B cell (primary cell): ENCODE measurements at regions not wholly inside any gene's neighbourhood (a gene's known extent, or its start where the extent isn't known, plus 50 kb on each side); places are given as distances from the start of the nearest gene placed in this dataset.

ENCODE experiments used
- ATAC-seq: fragments of 200-7000 bp; cut with Tn5 transposase; one replicate; pipeline ENCODE4 v1.10.0; 2021; ENCODE audit warnings: low read depth, mild to moderate bottlenecking, moderate number of reproducible peaks, moderate library complexity
- CTCF ChIA-PET: fragments of 350-600 bp; sonication (Branson Sonifier 250); formaldehyde crosslinking; loops from one replicate; lab custom pipeline; 2021; ENCODE audit warnings: antibody characterized with exemption, inconsistent platforms; lab: Charles Lee
- POLR2A ChIA-PET: fragments of 350-600 bp; sonication (Branson Sonifier 250); formaldehyde crosslinking; loops from one replicate; lab custom pipeline; 2021; ENCODE audit warnings: antibody characterized with exemption; lab: Charles Lee
- DNase-seq: peaks from one replicate; pipeline ENCODE4 v3.0.0; 2013
- H2AFZ ChIP-seq: 2 replicates; pipeline ENCODE4 v1.6.1; 2012; ENCODE audit warnings: mild to moderate bottlenecking, low read depth, low read length; ENCODE audit not compliant: insufficient read depth, poor library complexity, severe bottlenecking
- H3K27ac ChIP-seq, 2 donors: 1 replicate in 1 of 2; 2 replicates in 1 of 2; pipeline ENCODE4 v1.5.1; 2012 to 2013; ENCODE audit warnings: low read length in 2 of 2, mild to moderate bottlenecking in 2 of 2, moderate library complexity in 1 of 2
- H3K27me3 ChIP-seq, 4 experiments: fragments of 200-600 bp in 1 of 4; sonication (generic) in 1 of 4; replicated peaks in 1 of 4; 1 replicate in 2 of 4; 2 replicates in 2 of 4; pipeline versions ENCODE4 v1.6.1 to v1.7.0; 2013 to 2016; ENCODE audit warnings: low read length in 3 of 4, mild to moderate bottlenecking in 2 of 4, mixed read lengths in 1 of 4, moderate library complexity in 1 of 4; ENCODE audit not compliant: insufficient read depth in 4 of 4, control insufficient read depth in 3 of 4; ENCODE audit errors: control extremely low read depth in 1 of 4
- H3K36me3 ChIP-seq, 2 experiments: replicated peaks in 1 of 2; 1 replicate in 1 of 2; 2 replicates in 1 of 2; pipeline versions ENCODE4 v1.6.1 to v1.7.1; 2013; ENCODE audit warnings: low read length in 1 of 2; ENCODE audit not compliant: insufficient read depth in 2 of 2, control insufficient read depth in 1 of 2; ENCODE audit errors: control extremely low read depth in 1 of 2, extremely low read depth in 1 of 2
- H3K4me1 ChIP-seq, 2 donors: fragments of 200-600 bp in 1 of 2; sonication (generic) in 1 of 2; 1 replicate in 1 of 2; 2 replicates in 1 of 2; pipeline versions ENCODE4 v1.5.1 to v1.6.1; 2013 to 2017; ENCODE audit warnings: low read length in 2 of 2; ENCODE audit not compliant: control insufficient read depth in 2 of 2, insufficient read depth in 2 of 2
- H3K4me2 ChIP-seq: replicated peaks from 2 replicates; pipeline ENCODE3; 2012; ENCODE audit warnings: mild to moderate bottlenecking, low read depth, low read length; ENCODE audit not compliant: poor library complexity, severe bottlenecking
- H3K4me3 ChIP-seq, 5 experiments: fragments of 200-600 bp in 1 of 5; sonication (generic) in 1 of 5; 1 replicate in 3 of 5; 2 replicates in 2 of 5; pipeline versions ENCODE4 v1.5.1 to v1.7.0; 2011 to 2016; ENCODE audit warnings: low read length in 4 of 5, mild to moderate bottlenecking in 4 of 5, low read depth in 2 of 5, control low read depth in 1 of 5, moderate library complexity in 1 of 5; ENCODE audit not compliant: insufficient read depth in 1 of 5; ENCODE audit errors: control extremely low read depth in 1 of 5, extremely low read depth in 1 of 5
- H3K79me2 ChIP-seq: fragments of 200-600 bp; sonication (generic); one replicate; pipeline ENCODE4 v1.6.0; 2016; ENCODE audit warnings: low read length; ENCODE audit not compliant: control insufficient read depth, insufficient read depth
- H3K9ac ChIP-seq: fragments of 200-600 bp; sonication (generic); 2 replicates; pipeline ENCODE4 v1.6.1; 2017; ENCODE audit warnings: mild to moderate bottlenecking, low read length, moderate library complexity
- H3K9me3 ChIP-seq, 3 donors: one replicate each; pipeline versions ENCODE4 v1.6.1 to v1.7.1; 2013; ENCODE audit warnings: low read length in 2 of 3; ENCODE audit not compliant: control insufficient read depth in 2 of 3, insufficient read depth in 1 of 3; ENCODE audit errors: control extremely low read depth in 1 of 3
- H4K20me1 ChIP-seq: 2 replicates; pipeline ENCODE4 v1.6.0; 2012; ENCODE audit warnings: mild to moderate bottlenecking, low read length; ENCODE audit not compliant: insufficient read depth, control insufficient read depth, poor library complexity, severe bottlenecking
- H3K27ac Mint-ChIP-seq: one replicate; pipeline ENCODE4 v1.8.0; 2021; ENCODE audit warnings: mixed read lengths
- H3K27me3 Mint-ChIP-seq: one replicate; pipeline ENCODE4 v1.8.0; 2021; ENCODE audit warnings: mixed read lengths
- H3K4me1 Mint-ChIP-seq: one replicate; pipeline ENCODE4 v1.8.0; 2021; ENCODE audit warnings: mixed read lengths
- H3K4me3 Mint-ChIP-seq: one replicate; pipeline ENCODE4 v1.8.0; 2021; ENCODE audit warnings: mixed read lengths
- H3K9me3 Mint-ChIP-seq: one replicate; pipeline ENCODE4 v1.8.0; 2022; ENCODE audit warnings: mixed read lengths; ENCODE audit not compliant: insufficient read depth
- CTCF ChIP-seq: fragments of 200-600 bp; IDR thresholded peaks from one replicate; pipeline ENCODE4 v1.8.0; 2022; ENCODE audit warnings: antibody characterized with exemption, mild to moderate bottlenecking
- EZH2 ChIP-seq: IDR thresholded peaks from 2 replicates; pipeline ENCODE4 v1.6.1; 2012; ENCODE audit warnings: borderline replicate concordance, low read depth, mild to moderate bottlenecking, moderate library complexity, low read length; ENCODE audit not compliant: insufficient read depth, poor library complexity, severe bottlenecking
- WGBS: methylation state at CpG from one replicate; pipeline ENCODE4 v1.1.5; 2013; ENCODE audit warnings: missing lambda C conversion rate; ENCODE audit not compliant: insufficient coverage; 5-methylcytosine and 5-hydroxymethylcytosine counted together
- intact Hi-C: fragments of 100-400 bp; cut with micrococcal nuclease; formaldehyde crosslinking; loops from one replicate; pipeline ENCODE4 v1.10.0; 2022

GRCh38 chr5:74400067-74400466, 240.5 kb downstream of the ENC1 start:
- no peaks in the 10 kb centered on the region for H3K4me1 ChIP-seq
- H3K4me3 ChIP-seq, result no peak overlapping the region
- Mint-ChIP-seq H3K27me3 (peaks cover 3% of the 10 kb centered on the region), H3K4me3 (no peak overlapping the region), H3K4me1 (no peaks in the 10 kb centered on the region), H3K27ac (no peak overlapping the region), H3K9me3 (no peaks in the 10 kb centered on the region)
- no peaks in the 10 kb centered on the region for H3K79me2 ChIP-seq
- H4K20me1 ChIP-seq, result no peaks in the 10 kb centered on the region
- ChIA-PET POLR2A (no interaction called here), CTCF (no interaction called here)
- H3K9me3 ChIP-seq, result no peaks in the 10 kb centered on the region
- no peak overlapping the region for H3K9ac ChIP-seq
- DNase-seq (no peak), ATAC-seq (no peak)
- no peak for TF ChIP-seq CTCF
- no peak for TF ChIP-seq EZH2
- no peak overlapping the region for H2AFZ ChIP-seq
- H3K27ac ChIP-seq, result no peak overlapping the region
- 100% methylated on average over 2 of the region's 2 CpGs for WGBS
- H3K27me3 ChIP-seq, result no peaks in the 10 kb centered on the region
- H3K4me2 ChIP-seq, result no peak overlapping the region
- H3K36me3 ChIP-seq, result no peaks in the 10 kb centered on the region
- intact Hi-C loops, result loop anchor here (10.0 kb wide), 1 partner anchor 495 kb away; no protein-coding TSS in a partner anchor

- no peak overlapping the region for H3K9ac ChIP-seq
- ATAC-seq (no peak), DNase-seq (no peak)
- TF ChIP-seq CTCF, result no peak
- TF ChIP-seq EZH2, result no peak
- intact Hi-C loops, result no loop called here
- Mint-ChIP-seq H3K27me3 (peaks cover 3% of the 10 kb centered on the region), H3K4me1 (no peaks in the 10 kb centered on the region), H3K27ac (no peak overlapping the region), H3K4me3 (no peak overlapping the region), H3K9me3 (no peaks in the 10 kb centered on the region)
- H3K27me3 ChIP-seq, result no peaks in the 10 kb centered on the region
- ChIA-PET POLR2A (no interaction called here), CTCF (interaction anchor here (1.0 to 1.5 kb wide), 3 partner anchors 10 to 495 kb away, joined by 3 to 4 read pairs (median 3); no protein-coding TSS in a partner anchor)
- no peaks in the 10 kb centered on the region for H3K9me3 ChIP-seq
- H4K20me1 ChIP-seq, result no peaks in the 10 kb centered on the region
- H3K4me1 ChIP-seq, result no peaks in the 10 kb centered on the region
- H3K36me3 ChIP-seq, result no peaks in the 10 kb centered on the region
- no peak overlapping the region for H2AFZ ChIP-seq
- H3K79me2 ChIP-seq, result no peaks in the 10 kb centered on the region
- H3K27ac ChIP-seq, result no peak overlapping the region
- H3K4me3 ChIP-seq, result no peak overlapping the region
- H3K4me2 ChIP-seq, result no peak overlapping the region
- WGBS, result 81% methylated on average over 8 of the region's 10 CpGs
Measured at GRCh38 chr5:74396913-74397622, 243.5 kb downstream of the ENC1 start.
